ENCODE measurements at regions not wholly inside any gene's neighbourhood (a gene's known extent, or its start where the extent isn't known, plus 50 kb on each side); places are given as distances from the start of the nearest gene placed in this dataset.

DNA sequence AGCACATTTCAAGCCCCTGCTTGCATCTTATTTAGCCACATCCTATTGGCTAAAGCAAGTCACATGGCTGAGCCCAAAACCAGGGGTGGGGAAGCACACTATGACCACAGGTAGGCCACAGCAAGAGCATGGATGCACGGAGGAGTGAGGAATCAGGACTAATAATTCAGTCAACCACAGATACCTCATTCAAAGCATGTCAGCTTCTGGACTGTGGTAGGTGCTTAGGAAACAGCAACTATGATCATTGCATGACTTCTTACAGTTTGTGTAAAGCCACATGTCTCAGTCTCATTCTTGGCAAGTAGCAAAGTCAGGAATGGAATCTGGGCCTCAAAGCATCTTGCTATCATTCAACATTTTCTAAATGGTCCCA is 79.0 kb upstream of the EMX2 start:
- TF ChIP-seq POLR2A (IDR thresholded peaks at IDR 0.05): no peak
- TF ChIP-seq, protein P1, sequence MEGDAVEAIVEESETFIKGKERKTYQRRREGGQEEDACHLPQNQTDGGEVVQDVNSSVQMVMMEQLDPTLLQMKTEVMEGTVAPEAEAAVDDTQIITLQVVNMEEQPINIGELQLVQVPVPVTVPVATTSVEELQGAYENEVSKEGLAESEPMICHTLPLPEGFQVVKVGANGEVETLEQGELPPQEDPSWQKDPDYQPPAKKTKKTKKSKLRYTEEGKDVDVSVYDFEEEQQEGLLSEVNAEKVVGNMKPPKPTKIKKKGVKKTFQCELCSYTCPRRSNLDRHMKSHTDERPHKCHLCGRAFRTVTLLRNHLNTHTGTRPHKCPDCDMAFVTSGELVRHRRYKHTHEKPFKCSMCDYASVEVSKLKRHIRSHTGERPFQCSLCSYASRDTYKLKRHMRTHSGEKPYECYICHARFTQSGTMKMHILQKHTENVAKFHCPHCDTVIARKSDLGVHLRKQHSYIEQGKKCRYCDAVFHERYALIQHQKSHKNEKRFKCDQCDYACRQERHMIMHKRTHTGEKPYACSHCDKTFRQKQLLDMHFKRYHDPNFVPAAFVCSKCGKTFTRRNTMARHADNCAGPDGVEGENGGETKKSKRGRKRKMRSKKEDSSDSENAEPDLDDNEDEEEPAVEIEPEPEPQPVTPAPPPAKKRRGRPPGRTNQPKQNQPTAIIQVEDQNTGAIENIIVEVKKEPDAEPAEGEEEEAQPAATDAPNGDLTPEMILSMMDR (IDR thresholded peaks at IDR 0.05): no peak

Measured in gastroesophageal sphincter (tissue), 3 donors.